Parathyroid adenoma (tissue), 2 donors: ENCODE measurements at regions not wholly inside any gene's neighbourhood (a gene's known extent, or its start where the extent isn't known, plus 50 kb on each side); places are given as distances from the start of the nearest gene placed in this dataset.
"Not testable (repeated sequence)": the region's sequence is repeated elsewhere in the genome, so short reads cannot be mapped to it uniquely, and the experiment has no call there.

Experiments
- H2AFZ ChIP-seq: fragments of 300-600 bp; sonication (generic); one replicate; pipeline ENCODE4 v1.7.0; 2017; ENCODE audit warnings: antibody characterized with exemption, mild to moderate bottlenecking
- H3K27ac ChIP-seq: fragments of 300-600 bp; sonication (generic); one replicate; pipeline ENCODE4 v1.7.0; 2017
- H3K27me3 ChIP-seq: fragments of 300-600 bp; sonication (generic); one replicate; pipeline ENCODE4 v1.7.0; 2017; ENCODE audit warnings: low read length; ENCODE audit not compliant: control insufficient read depth, insufficient read depth
- H3K36me3 ChIP-seq: fragments of 300-600 bp; sonication (generic); one replicate; pipeline ENCODE4 v1.7.0; 2017; ENCODE audit warnings: low read length; ENCODE audit not compliant: control insufficient read depth, insufficient read depth
- H3K4me1 ChIP-seq: fragments of 300-600 bp; sonication (generic); one replicate; pipeline ENCODE4 v1.7.0; 2017; ENCODE audit warnings: control low read depth
- H3K4me2 ChIP-seq: fragments of 300-600 bp; sonication (generic); one replicate; pipeline ENCODE4 v1.7.0; 2017; ENCODE audit warnings: low read length
- H3K4me3 ChIP-seq: fragments of 300-600 bp; sonication (generic); one replicate; pipeline ENCODE4 v1.7.0; 2017; ENCODE audit warnings: low read depth, low read length
- H3K79me2 ChIP-seq: fragments of 300-600 bp; sonication (generic); one replicate; pipeline ENCODE4 v1.7.0; 2017; ENCODE audit warnings: control low read depth
- H3K9ac ChIP-seq: fragments of 300-600 bp; sonication (generic); one replicate; pipeline ENCODE4 v1.7.0; 2017; ENCODE audit warnings: mild to moderate bottlenecking
- H3K9me3 ChIP-seq: fragments of 300-600 bp; sonication (generic); one replicate; pipeline ENCODE4 v1.7.0; 2017; ENCODE audit warnings: low read length; ENCODE audit not compliant: control insufficient read depth
- CTCF ChIP-seq: fragments of 300-600 bp; sonication (generic); IDR thresholded peaks from one replicate; pipeline ENCODE4 v1.7.0; 2017; ENCODE audit warnings: antibody characterized with exemption, mild to moderate bottlenecking
- donor health status: primary hyperparathyroidism.

DNA sequence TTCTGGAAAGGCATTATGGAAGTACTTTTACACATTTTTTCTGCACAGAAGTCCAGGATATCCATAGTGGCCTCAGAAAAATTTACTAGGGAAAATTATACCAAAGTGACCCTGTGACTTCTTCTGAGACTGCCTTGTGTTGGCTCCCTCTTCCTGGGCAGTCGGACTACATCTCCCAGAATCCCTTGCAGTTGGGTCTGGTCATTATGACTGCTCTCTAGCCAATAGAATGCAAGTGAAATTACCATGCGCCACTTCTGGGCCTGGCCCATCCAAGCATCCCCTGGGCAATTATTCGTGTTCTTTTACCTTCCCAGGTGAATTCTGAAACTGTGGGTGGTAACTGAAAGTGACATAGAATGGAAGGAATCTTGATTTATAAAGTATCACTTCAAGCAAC is 430.9 kb downstream of the ACTR3B start:
- Histone ChIP-seq H3K9ac (no peak overlapping the region), H3K4me3 (no peak overlapping the region), H3K4me1 (peaks cover 12% of the 10 kb centered on the region), H2AFZ (no peak overlapping the region), H3K36me3 (no peaks in the 10 kb centered on the region), H3K27ac (no peak overlapping the region), H3K9me3 (no peaks in the 10 kb centered on the region), H3K79me2 (no peaks in the 10 kb centered on the region), H3K27me3 (no peaks in the 10 kb centered on the region), H3K4me2 (no peak overlapping the region)
- no peak for TF ChIP-seq CTCF

DNA sequence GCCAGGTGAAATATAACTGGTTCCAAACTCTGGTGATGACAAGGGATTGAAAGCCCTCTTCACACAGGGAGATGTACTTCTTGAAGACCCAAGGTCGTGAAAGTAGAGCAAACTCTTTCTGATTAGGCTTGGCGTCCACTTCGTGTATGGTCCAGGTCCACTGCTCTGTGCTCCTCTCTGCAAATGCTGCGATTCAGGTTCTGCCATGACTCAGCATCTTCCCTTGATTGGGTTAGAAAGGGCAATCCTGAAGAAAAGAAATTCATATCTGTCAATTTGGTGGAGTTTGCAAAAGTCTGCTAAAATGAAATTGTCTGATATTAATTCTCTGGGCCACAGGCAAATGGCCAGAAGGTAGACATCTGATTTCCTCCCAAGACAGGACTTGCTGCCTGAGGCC is 431.4 kb downstream of the ACTR3B start:
- no peaks in the 10 kb centered on the region for H3K9me3 ChIP-seq
- no peak overlapping the region for H3K27ac ChIP-seq
- no peak for TF ChIP-seq CTCF
- H2AFZ ChIP-seq: no peak overlapping the region
- H3K27me3 ChIP-seq: no peaks in the 10 kb centered on the region
- H3K4me2 ChIP-seq: no peak overlapping the region
- no peak overlapping the region for H3K4me3 ChIP-seq
- H3K4me1 ChIP-seq: peaks cover 12% of the 10 kb centered on the region
- H3K9ac ChIP-seq: no peak overlapping the region
- H3K36me3 ChIP-seq: no peaks in the 10 kb centered on the region
- H3K79me2 ChIP-seq: no peaks in the 10 kb centered on the region

- Histone ChIP-seq H3K4me1 (peaks cover 12% of the 10 kb centered on the region), H3K4me2 (peak overlapping the region; percentile 7), H3K4me3 (no peak overlapping the region), H3K36me3 (no peaks in the 10 kb centered on the region), H3K9ac (no peak overlapping the region), H3K79me2 (no peaks in the 10 kb centered on the region), H3K9me3 (no peaks in the 10 kb centered on the region), H3K27ac (no peak overlapping the region), H3K27me3 (no peaks in the 10 kb centered on the region), H2AFZ (peak overlapping the region; percentile 23)
- peak; percentile 65 for TF ChIP-seq CTCF
Observed at GRCh38 chr7:153193144-153193595, 433.6 kb downstream of the ACTR3B start.

GRCh38 chr7:153217032-153217431 is 457.5 kb downstream of the ACTR3B start:
- no peak overlapping the region for H3K4me3 ChIP-seq
- TF ChIP-seq CTCF: no peak
- no peaks in the 10 kb centered on the region for H3K27me3 ChIP-seq
- no peak overlapping the region for H3K9ac ChIP-seq
- no peaks in the 10 kb centered on the region for H3K4me1 ChIP-seq
- no peak overlapping the region for H2AFZ ChIP-seq
- H3K36me3 ChIP-seq: no peaks in the 10 kb centered on the region
- no peaks in the 10 kb centered on the region for H3K9me3 ChIP-seq
- H3K27ac ChIP-seq: no peak overlapping the region
- H3K4me2 ChIP-seq: no peak overlapping the region
- no peaks in the 10 kb centered on the region for H3K79me2 ChIP-seq

DNA sequence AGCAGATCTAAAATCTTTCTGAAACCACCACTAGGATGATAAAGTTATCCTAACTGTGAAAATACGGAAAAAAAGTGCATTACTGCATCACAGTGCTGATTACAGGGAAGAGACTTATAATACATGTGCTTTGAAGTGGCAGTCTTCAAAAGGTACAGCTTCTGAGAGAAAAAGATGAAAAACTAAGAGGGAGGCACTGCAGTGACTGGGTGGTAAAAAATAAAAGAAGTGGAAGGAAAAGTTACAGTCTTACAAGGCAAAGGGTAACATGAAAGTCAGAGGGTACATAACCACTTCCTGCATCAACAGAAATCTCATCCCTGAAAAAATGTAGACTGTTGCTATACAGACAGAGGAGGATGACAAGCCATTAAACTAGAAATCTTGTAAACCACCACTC is 465.3 kb downstream of the ACTR3B start:
- TF ChIP-seq CTCF: no peak
- no peak overlapping the region for H2AFZ ChIP-seq

DNA sequence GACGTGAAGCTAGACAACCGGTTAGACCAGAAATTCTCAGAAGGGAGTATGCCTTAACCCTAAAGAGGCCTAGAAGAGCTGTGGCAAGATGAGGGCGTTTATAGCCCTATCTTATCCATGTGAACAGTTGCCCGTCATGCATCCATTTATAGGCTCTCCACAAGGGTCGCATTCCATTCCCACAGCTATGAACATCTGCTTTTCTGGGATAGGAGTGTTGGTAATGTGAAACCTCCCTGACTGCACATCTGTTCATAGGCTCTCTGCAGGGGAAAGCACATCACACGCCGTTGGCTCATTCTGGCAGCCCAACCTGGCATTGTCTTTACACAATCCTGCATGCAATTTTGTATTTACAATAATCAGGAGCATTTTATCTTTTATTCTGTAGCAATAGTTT is 485.6 kb downstream of the ACTR3B start:
- H3K9me3 ChIP-seq, H3K4me1 ChIP-seq, H3K36me3 ChIP-seq, H3K27me3 ChIP-seq, H3K79me2 ChIP-seq, H3K9ac ChIP-seq, H3K4me2 ChIP-seq, H2AFZ ChIP-seq, H3K4me3 ChIP-seq, H3K27ac ChIP-seq: not testable (repeated sequence)

More for the DNA sequence above, 465.3 kb downstream of the ACTR3B start:
- H3K79me2 ChIP-seq: no peaks in the 10 kb centered on the region
- no peaks in the 10 kb centered on the region for H3K36me3 ChIP-seq
- peaks cover 4% of the 10 kb centered on the region for H3K9me3 ChIP-seq
- no peak overlapping the region for H3K27ac ChIP-seq
- no peaks in the 10 kb centered on the region for H3K27me3 ChIP-seq
- no peak overlapping the region for H3K9ac ChIP-seq
- H3K4me3 ChIP-seq: no peak overlapping the region
- H3K4me2 ChIP-seq: no peak overlapping the region
- H3K4me1 ChIP-seq: no peaks in the 10 kb centered on the region
